Stomach smooth muscle (tissue), 2 donors: ENCODE measurements at regions not wholly inside any gene's neighbourhood (a gene's known extent, or its start where the extent isn't known, plus 50 kb on each side); places are given as distances from the start of the nearest gene placed in this dataset.
"Not testable (repeated sequence)": the region's sequence is repeated elsewhere in the genome, so short reads cannot be mapped to it uniquely, and the experiment has no call there.

ENCODE experiments used
- H3K27ac ChIP-seq: one replicate; pipeline ENCODE4 v1.7.0; 2013; ENCODE audit warnings: mild to moderate bottlenecking, low read length, inconsistent platforms
- H3K27me3 ChIP-seq, 2 donors: one replicate each; pipeline ENCODE4 v1.7.0; 2013; ENCODE audit warnings: low read length in 2 of 2; ENCODE audit not compliant: insufficient read depth in 2 of 2, control insufficient read depth in 1 of 2
- H3K36me3 ChIP-seq, 2 donors: one replicate each; pipeline ENCODE4 v1.7.0; 2013; ENCODE audit warnings: low read length in 2 of 2; ENCODE audit not compliant: control insufficient read depth in 2 of 2, insufficient read depth in 2 of 2
- H3K4me1 ChIP-seq: one replicate; pipeline ENCODE4 v1.7.0; 2013; ENCODE audit warnings: low read length; ENCODE audit not compliant: control insufficient read depth, insufficient read depth
- H3K4me3 ChIP-seq, 2 donors: one replicate each; pipeline ENCODE4 v1.7.0; 2013; ENCODE audit warnings: low read length in 2 of 2
- H3K9ac ChIP-seq, 2 donors: one replicate each; pipeline ENCODE4 v1.7.0; 2013; ENCODE audit warnings: low read length in 2 of 2, mild to moderate bottlenecking in 1 of 2
- H3K9me3 ChIP-seq, 2 donors: one replicate each; pipeline ENCODE4 v1.7.0; 2013; ENCODE audit warnings: low read length in 2 of 2; ENCODE audit not compliant: control insufficient read depth in 2 of 2
- donor health status: healthy.
- donor health status: Pancreatic carcinoma.

- Histone ChIP-seq H3K36me3 (no peaks in the 10 kb centered on the region), H3K27me3 (peaks cover 2 to 4% of the 10 kb centered on the region in 2 donors), H3K27ac (no peak overlapping the region), H3K9me3 (peaks cover 0 to 6% of the 10 kb centered on the region in 2 donors), H3K9ac (no peak overlapping the region), H3K4me3 (no peak overlapping the region), H3K4me1 (no peaks in the 10 kb centered on the region)
These were observed 433.3 kb downstream of the XYLT1 start for GRCh38 chr16:17037499-17037898.

DNA sequence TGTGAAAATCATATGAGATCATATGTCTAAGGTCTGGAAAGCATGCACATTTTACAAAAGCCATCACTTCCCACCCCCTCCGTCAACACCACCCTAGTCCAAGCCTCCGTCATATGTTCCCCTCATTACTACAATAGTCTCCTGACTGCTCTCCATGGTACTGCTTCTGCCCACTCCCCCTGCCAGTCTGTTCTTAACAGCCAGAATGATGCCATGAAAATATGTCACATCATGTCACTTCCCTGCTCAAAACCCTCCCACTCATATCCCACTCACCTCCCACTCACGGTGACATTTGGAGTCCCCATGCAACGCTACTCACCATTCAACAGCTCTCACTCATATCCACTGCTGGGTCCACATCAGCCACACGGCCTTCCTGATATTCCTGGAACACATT lies 432.3 kb downstream of the XYLT1 start:
- Histone ChIP-seq H3K4me1 (no peaks in the 10 kb centered on the region), H3K9me3 (peaks cover 0 to 6% of the 10 kb centered on the region in 2 donors), H3K27ac (no peak overlapping the region)

GRCh38 chr16:17049109-17049508 lies 421.7 kb downstream of the XYLT1 start:
- not testable (repeated sequence) for H3K27me3 ChIP-seq, H3K27ac ChIP-seq, H3K4me1 ChIP-seq, H3K4me3 ChIP-seq, H3K9me3 ChIP-seq, H3K9ac ChIP-seq, H3K36me3 ChIP-seq

More for the DNA sequence above, 432.3 kb downstream of the XYLT1 start:
- Histone ChIP-seq H3K9ac (no peak overlapping the region), H3K27me3 (peaks cover 2 to 4% of the 10 kb centered on the region in 2 donors), H3K4me3 (no peak overlapping the region), H3K36me3 (no peaks in the 10 kb centered on the region)

- Histone ChIP-seq H3K9ac (no peak overlapping the region), H3K27me3 (peaks cover 0 to 2% of the 10 kb centered on the region in 2 donors), H3K9me3 (peaks cover 0 to 4% of the 10 kb centered on the region in 2 donors), H3K4me1 (no peaks in the 10 kb centered on the region), H3K36me3 (no peaks in the 10 kb centered on the region), H3K4me3 (no peak overlapping the region), H3K27ac (no peak overlapping the region)
These were observed 420.3 kb downstream of the XYLT1 start for GRCh38 chr16:17050468-17050867.
